Tibial nerve (tissue), 4 donors: ENCODE measurements at regions not wholly inside any gene's neighbourhood (a gene's known extent, or its start where the extent isn't known, plus 50 kb on each side); places are given as distances from the start of the nearest gene placed in this dataset.

Experiments used
- DNase-seq, 2 donors: peaks; one replicate each; pipeline ENCODE4 v3.0.0-alpha.2; 2019; ENCODE audit warnings: low spot score in 2 of 2
- H3K27ac ChIP-seq, 4 donors: fragments of 200-600 bp; sonication (generic) in 3 of 4; one replicate each; pipeline ENCODE4 v1.5.1; 2017 to 2019; ENCODE audit warnings: mild to moderate bottlenecking in 1 of 4
- H3K27me3 ChIP-seq, 2 donors: fragments of 200-600 bp; sonication (generic) in 1 of 2; one replicate each; pipeline versions ENCODE4 v1.5.1 to v1.6.0; 2017 to 2019
- H3K36me3 ChIP-seq, 3 donors: fragments of 200-600 bp; sonication (generic); one replicate each; pipeline ENCODE4 v1.5.1; 2018 to 2019
- H3K4me1 ChIP-seq, 4 donors: fragments of 200-600 bp; sonication (generic) in 3 of 4; one replicate each; pipeline ENCODE4 v1.5.1; 2017 to 2019
- H3K4me3 ChIP-seq, 4 donors: fragments of 200-600 bp; sonication (generic) in 3 of 4; one replicate each; pipeline ENCODE4 v1.5.1; 2017 to 2019; ENCODE audit warnings: mild to moderate bottlenecking in 1 of 4, moderate library complexity in 1 of 4
- H3K9me3 ChIP-seq, 4 donors: fragments of 200-600 bp; sonication (generic) in 3 of 4; one replicate each; pipeline ENCODE4 v1.5.1; 2017 to 2019
- EP300 ChIP-seq, 2 donors: sonication (generic); formaldehyde crosslinking; IDR thresholded peaks; one replicate each; pipeline ENCODE4 v1.6.1; 2017; ENCODE audit warnings: antibody characterized with exemption in 2 of 2, mild to moderate bottlenecking in 1 of 2
- POLR2A ChIP-seq, 2 donors: fragments of 450-650 bp; IDR thresholded peaks; one replicate each; pipeline ENCODE4 v1.6.1; 2017; ENCODE audit warnings: antibody characterized with exemption in 2 of 2, mild to moderate bottlenecking in 2 of 2, moderate library complexity in 2 of 2
- WGBS, 2 donors: methylation state at CpG; one replicate each; pipeline ENCODE4 v1.1.5; 2018; 5-methylcytosine and 5-hydroxymethylcytosine counted together
- TF ChIP-seq, protein P1 (sequence below), 5 experiments: fragments of 200-600 bp in 3 of 5; fragments of 450-650 bp in 2 of 5; sonication (generic) in 3 of 5; IDR thresholded peaks; one replicate each; pipeline ENCODE4 v1.5.1; 2016 to 2019; ENCODE audit warnings: antibody characterized with exemption in 5 of 5, mild to moderate bottlenecking in 3 of 5, moderate library complexity in 2 of 5

GRCh38 chr6:67131827-67132226, 1424.8 kb upstream of the EYS start:
- no peaks in the 10 kb centered on the region for H3K36me3 ChIP-seq
- H3K4me1 ChIP-seq: no peaks in the 10 kb centered on the region
- no peak overlapping the region for H3K27ac ChIP-seq
- DNase-seq: no peak
- no peak overlapping the region for H3K4me3 ChIP-seq
- H3K27me3 ChIP-seq: no peaks in the 10 kb centered on the region
- WGBS, 2 donors: 61 to 64% methylated on average over 2 of the region's 2 CpGs
- TF ChIP-seq, protein P1, sequence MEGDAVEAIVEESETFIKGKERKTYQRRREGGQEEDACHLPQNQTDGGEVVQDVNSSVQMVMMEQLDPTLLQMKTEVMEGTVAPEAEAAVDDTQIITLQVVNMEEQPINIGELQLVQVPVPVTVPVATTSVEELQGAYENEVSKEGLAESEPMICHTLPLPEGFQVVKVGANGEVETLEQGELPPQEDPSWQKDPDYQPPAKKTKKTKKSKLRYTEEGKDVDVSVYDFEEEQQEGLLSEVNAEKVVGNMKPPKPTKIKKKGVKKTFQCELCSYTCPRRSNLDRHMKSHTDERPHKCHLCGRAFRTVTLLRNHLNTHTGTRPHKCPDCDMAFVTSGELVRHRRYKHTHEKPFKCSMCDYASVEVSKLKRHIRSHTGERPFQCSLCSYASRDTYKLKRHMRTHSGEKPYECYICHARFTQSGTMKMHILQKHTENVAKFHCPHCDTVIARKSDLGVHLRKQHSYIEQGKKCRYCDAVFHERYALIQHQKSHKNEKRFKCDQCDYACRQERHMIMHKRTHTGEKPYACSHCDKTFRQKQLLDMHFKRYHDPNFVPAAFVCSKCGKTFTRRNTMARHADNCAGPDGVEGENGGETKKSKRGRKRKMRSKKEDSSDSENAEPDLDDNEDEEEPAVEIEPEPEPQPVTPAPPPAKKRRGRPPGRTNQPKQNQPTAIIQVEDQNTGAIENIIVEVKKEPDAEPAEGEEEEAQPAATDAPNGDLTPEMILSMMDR (IDR thresholded peaks at IDR 0.05): no peak
- no peak for TF ChIP-seq EP300 (IDR thresholded peaks at IDR 0.05)
- TF ChIP-seq POLR2A (IDR thresholded peaks at IDR 0.05): no peak
- no peaks in the 10 kb centered on the region for H3K9me3 ChIP-seq

DNA sequence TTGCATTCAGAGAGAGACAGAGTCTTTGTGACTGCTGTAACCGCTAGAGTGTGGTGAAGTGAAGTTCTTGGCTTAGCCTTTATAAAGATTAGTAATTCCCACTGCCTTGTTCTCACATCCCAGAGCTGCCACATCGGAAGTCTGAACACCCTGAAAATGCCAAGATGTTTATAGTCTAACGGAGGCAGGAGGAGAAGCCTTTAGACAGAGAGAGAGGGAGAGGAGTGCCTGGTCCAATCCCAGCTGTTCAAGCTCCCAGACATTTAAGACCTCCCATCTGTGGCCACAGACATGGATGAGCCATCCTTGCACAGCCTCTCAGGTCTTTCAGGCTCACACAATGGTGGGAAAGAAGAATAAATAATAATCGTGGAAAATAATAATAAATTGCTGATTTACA, 1422.8 kb upstream of the EYS start:
- Histone ChIP-seq H3K36me3 (no peaks in the 10 kb centered on the region), H3K27ac (no peak overlapping the region), H3K9me3 (no peaks in the 10 kb centered on the region), H3K4me1 (no peaks in the 10 kb centered on the region), H3K4me3 (no peak overlapping the region), H3K27me3 (no peaks in the 10 kb centered on the region)
- DNase-seq: no peak
- WGBS, 2 donors: 60 to 69% methylated on average over 4 of the region's 4 CpGs
- TF ChIP-seq POLR2A (IDR thresholded peaks at IDR 0.05): no peak
- no peak for TF ChIP-seq EP300 (IDR thresholded peaks at IDR 0.05)
- TF ChIP-seq, protein P1 (IDR thresholded peaks at IDR 0.05): no peak

DNA sequence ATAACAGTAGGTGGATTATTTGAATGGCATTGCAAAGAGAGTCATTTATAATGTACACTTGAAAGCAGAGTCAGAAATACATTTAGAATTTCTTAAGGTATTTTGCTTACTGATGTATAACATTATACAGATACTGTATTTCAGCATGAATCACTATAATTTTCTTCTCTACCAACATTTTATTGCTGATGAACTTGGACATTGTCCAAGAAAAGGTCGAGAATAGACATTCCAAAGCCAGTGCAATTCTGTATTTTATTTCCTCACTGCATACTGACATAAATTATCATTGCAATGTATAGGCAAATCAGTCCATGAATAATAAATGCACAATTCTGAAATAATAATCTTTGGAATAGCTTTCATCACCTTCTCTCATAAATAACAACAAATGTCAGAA, 1420.0 kb upstream of the EYS start:
- Histone ChIP-seq H3K9me3 (no peaks in the 10 kb centered on the region), H3K4me1 (no peaks in the 10 kb centered on the region), H3K4me3 (no peak overlapping the region), H3K27ac (no peak overlapping the region), H3K36me3 (no peaks in the 10 kb centered on the region), H3K27me3 (no peaks in the 10 kb centered on the region)
- TF ChIP-seq, protein P1 (IDR thresholded peaks at IDR 0.05): no peak
- TF ChIP-seq POLR2A (IDR thresholded peaks at IDR 0.05) (no peak), EP300 (IDR thresholded peaks at IDR 0.05) (no peak)
- 6 to 11% methylated on average over 1 of the region's 1 CpG for WGBS, 2 donors
- no peak for DNase-seq

DNA sequence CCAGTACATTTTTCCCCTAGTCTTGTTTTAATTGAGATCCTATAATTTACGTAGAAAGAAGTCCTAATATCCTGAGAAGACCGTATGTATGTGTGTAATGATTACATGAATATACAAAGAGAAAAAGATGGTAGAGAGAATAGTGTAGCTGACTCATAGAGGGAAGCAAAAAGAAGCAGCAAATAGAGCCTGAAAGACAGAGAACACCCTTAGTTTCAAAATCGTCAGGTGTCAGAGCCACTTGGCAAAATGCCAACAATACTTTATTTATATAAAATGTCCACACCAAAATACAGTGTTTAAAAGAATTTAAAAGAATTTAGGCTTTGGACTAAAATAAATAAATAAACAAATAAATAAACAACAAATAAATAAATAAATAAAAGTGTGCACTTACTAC, 1414.1 kb upstream of the EYS start:
- no peaks in the 10 kb centered on the region for H3K27me3 ChIP-seq
- WGBS, 2 donors: 88 to 89% methylated on average over 3 of the region's 3 CpGs
- H3K36me3 ChIP-seq: no peaks in the 10 kb centered on the region
- H3K4me3 ChIP-seq: no peak overlapping the region
- DNase-seq: no peak
- H3K4me1 ChIP-seq: no peaks in the 10 kb centered on the region
- no peaks in the 10 kb centered on the region for H3K9me3 ChIP-seq
- TF ChIP-seq EP300 (IDR thresholded peaks at IDR 0.05) (no peak), POLR2A (IDR thresholded peaks at IDR 0.05) (no peak)
- TF ChIP-seq, protein P1 (IDR thresholded peaks at IDR 0.05): no peak
- no peak overlapping the region for H3K27ac ChIP-seq

DNA sequence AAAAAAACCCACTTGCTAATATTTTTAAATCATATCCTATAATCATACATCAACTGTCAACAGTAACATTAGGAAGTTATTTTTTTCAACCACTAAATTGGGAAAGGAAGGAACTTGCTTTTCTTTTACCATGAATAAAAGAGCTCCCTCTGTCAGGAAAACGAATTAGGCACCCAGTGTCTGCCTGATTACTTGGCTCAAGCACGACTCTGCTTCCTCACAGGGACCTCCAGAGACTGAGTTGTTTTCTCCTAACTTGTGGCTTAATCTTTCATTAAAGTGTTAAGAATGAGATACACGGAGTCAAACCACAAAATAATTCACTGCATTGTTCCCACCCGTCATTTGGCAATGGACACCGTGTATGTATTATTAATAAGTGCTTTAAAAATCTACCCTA, 1405.1 kb upstream of the EYS start:
- TF ChIP-seq EP300 (IDR thresholded peaks at IDR 0.05): no peak
- TF ChIP-seq, protein P1 (IDR thresholded peaks at IDR 0.05): no peak
- no peak for TF ChIP-seq POLR2A (IDR thresholded peaks at IDR 0.05)
- DNase-seq: no peak
- Histone ChIP-seq H3K27ac (no peak overlapping the region), H3K27me3 (no peaks in the 10 kb centered on the region), H3K36me3 (no peaks in the 10 kb centered on the region), H3K4me3 (no peak overlapping the region), H3K9me3 (no peaks in the 10 kb centered on the region), H3K4me1 (peaks cover 0 to 7% (median 0%) of the 10 kb centered on the region in 4 donors)
- 2 to 5% methylated on average over 5 of the region's 5 CpGs for WGBS, 2 donors
